ENCODE measurements at regions not wholly inside any gene's neighbourhood (a gene's known extent, or its start where the extent isn't known, plus 50 kb on each side); places are given as distances from the start of the nearest gene placed in this dataset.
A peak's percentile ranks its signal among the peaks of the same experiment; 100 is the strongest.

DNA sequence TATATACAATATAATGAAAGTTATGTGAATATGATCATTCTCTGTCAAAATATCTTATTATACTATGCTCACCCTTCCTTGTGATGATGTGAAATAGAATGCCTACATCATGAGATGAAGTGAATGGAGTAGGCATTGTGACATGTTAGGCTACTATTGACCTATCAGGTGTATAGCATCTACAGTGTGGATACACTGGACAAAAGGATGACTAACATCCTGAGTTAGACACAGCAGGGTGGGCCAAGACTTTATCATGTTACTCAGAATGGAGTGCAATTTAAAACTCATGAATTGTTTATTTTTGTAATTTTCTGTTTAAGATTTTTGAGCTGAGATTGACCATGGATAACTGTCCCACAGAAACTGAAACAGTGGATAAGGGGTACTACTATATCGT is 53.4 kb upstream of the NAV3 start:
- DNase-seq (ENCODE audit: low read depth): no peak

DNA sequence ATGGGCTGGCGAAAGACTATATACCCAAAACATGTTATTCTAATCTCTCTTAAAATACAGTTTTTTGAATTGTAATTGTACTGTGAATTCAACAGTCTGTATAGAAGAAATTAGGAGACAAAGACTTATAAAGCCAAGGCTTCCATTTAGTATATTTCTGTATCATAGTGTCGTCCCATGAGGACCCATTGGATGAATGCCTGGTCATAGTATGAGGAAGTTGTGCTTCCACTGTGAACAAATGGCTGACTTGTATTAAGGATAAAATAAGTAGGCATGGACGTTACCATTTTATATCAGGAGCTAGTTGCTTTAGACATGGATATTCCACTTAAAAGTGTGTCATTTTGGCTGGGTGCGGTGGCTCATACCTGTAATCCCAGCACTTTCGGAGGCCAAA is 55.9 kb upstream of the NAV3 start:
- DNase-seq (ENCODE audit: low read depth): no peak

DNA sequence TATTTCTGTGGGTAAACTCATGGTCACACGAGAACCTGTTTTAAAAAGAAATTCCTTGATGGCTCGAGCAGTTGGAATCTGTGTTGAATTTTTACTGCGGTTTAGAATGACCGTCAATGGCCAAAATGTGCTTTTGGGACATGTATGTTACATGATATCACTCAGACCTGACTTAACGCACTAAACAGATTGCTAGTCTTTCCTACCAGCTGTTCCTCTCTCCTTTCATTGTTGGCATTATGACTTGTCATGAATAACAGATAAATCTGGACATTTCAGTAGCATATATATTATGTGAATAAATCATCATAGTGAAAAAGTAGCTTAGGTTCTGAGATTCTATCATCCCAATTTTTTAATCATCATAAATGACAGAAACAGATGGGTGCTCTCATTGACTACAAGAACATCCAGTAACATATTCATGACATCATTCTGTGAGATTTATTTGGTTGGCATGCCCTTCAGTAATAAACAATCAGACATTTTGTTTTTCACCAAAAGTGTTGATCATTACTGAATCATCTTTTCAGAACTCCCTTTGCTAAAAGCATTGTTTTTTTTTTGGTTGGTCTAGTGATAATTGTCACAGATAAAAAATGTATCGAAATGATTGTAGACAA is 57.9 kb upstream of the NAV3 start:
- DNase-seq (ENCODE audit: low read depth): no peak

DNA sequence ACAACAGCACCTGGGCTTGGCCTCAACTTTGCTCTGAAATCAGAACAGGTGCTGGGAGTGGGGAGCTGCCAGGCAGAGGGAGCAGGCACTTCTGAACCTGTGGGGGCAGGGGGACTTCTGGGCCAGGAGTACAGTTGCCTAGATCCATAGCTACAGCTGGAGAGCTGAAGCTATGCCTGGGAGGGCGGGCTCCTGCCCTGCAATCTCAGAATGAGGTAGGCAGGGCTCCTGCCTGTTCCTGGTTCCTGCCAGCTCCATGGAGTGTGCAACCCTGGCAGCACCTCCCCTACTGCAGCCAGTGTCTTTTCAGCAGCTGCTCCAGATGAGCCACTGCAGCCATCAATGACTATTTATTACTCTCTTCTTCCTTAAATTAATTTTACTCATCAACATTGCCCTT is 62.1 kb upstream of the NAV3 start:
- no peak for DNase-seq (ENCODE audit: low read depth)

DNA sequence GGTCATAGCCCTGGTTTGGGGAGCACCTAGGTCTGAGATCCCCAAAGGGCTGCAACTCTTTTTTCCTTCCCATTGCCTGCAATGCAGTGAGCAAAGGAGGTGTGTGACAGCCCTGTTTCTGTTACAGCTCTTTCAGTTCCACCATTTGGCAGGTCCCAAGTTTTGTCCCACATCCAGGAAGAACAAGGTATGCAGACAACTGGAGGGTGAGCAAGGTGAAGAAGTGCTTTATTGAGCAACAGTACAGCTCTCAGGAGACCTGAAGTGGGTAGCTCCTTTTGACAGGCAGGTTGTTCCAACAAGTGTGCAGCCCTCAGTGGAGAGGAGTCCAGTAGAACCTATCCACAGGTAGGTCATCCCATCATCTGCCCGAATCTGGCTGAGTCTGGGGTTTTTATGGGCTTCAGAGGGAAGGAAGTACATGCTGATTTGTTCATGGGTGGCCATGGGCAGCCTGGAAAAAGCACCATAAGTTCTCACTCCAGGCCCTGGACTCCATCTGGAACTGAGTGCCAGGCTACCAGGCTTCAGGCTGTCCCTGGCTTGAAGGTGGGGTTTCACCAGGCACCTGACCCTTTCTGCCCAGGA is 62.8 kb upstream of the NAV3 start:
- no peak for DNase-seq (ENCODE audit: low read depth)

DNA sequence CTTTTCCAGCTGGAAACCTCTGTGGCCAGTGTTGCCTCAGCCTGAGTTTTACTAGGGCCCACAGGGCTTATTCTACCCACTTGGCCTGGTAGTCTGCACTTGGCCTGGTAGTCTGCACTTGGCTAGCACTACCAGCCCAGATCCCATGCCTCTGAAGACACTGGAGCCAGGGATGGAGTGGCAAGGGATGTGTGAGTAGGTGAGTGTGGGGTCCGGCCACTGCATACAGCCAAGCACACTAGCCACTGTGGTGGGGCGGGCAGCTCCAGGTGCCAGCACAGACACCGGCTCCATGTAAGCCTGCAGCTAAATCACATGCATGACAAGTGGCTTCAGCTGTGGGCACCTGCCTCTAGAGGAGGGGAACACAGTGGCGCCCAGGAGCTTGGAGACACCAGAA is 63.4 kb upstream of the NAV3 start:
- no peak for DNase-seq (ENCODE audit: low read depth)

DNA sequence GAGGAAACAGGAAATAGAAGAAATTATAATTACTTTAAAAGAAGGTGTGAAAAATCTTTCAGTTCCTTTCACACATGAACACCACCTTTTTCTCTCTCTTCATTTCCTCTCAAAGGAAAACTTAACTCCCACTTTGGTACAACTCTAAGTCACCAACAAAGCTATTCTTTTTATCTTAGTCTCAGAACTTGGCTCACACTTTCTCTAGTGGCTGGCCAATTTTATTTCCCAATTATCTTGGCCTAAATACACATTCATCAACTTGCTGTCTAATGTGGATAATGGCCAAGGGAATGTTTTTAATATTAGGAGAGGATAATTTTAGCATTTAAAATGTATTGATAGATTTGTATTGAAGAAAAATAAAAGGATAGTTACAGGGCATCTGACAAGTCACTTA is 64.5 kb upstream of the NAV3 start:
- no peak for DNase-seq (ENCODE audit: low read depth)

DNA sequence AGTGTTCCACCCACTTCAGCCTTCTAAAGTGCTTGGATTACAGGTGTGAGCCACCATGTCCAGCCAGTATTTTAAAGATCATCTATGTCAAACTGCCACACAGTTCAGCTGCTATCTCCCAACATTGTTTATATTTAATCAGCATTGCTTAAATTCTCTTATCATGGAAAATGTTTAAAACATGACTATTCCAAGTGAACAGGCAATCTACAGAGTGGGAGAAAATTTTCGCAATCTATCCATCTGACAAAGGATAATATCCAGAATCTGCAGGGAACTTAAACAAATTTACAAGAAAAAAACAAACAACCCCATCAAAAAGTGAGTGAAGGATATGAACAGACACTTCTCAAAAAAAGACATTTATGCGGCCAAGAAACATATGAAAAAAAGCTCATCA is 69.4 kb upstream of the NAV3 start:
- no peak for DNase-seq (ENCODE audit: low read depth)

DNA sequence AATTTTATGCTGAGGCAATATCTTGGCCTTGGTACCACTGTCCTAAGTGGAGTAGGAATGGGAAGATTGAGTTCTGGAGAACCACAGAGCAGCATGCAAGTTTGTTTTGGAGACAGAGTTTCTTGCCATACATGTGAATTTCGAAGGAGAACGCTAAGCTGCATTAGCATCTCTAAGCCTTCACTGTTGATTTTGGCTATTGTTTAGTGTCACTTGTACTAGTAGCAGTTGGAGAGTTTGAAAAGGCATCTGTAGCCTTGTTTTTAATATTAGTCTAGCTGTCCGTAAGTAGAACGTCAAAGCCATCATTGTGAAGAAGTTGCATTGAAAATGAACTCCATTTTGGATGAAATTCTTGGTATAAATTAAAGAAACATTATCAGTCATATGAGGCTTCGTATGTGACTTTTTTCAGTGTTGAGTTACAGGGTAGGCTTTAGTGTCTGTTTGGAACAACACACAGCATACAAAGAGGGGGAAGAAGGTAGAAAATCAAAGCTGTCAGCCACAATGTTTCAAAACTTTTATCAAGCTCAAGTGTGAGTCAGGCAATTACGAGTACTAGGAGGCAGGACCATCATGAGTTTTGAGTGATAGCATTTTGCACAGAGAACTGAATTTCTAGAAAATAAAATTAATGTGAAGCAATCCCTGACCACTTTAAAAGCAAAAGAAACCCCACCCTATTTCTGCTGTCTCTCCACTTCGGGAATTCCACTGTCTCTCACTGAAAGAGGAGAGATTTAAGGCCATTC is 70.2 kb upstream of the NAV3 start:
- DNase-seq (ENCODE audit: low read depth): no peak

DNA sequence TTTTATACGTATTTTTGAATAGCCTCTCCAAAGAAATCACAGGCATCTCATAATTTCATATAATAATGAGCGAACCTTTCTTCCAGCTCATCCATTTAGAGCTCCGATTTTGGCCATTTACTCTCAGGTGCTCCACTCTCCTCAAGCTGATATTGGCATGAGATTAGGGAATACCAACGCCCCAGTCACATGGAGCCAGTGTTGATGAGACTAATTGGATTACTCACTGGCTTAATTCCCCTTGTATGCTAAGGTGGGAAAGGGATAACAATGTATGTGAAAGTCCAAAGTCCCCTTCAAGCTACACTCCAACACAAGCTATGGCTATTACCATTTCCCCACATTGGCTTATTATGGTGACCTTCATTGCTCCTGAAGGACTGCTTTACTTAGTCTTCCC is 76.6 kb upstream of the NAV3 start:
- DNase-seq (ENCODE audit: low read depth): no peak

DNA sequence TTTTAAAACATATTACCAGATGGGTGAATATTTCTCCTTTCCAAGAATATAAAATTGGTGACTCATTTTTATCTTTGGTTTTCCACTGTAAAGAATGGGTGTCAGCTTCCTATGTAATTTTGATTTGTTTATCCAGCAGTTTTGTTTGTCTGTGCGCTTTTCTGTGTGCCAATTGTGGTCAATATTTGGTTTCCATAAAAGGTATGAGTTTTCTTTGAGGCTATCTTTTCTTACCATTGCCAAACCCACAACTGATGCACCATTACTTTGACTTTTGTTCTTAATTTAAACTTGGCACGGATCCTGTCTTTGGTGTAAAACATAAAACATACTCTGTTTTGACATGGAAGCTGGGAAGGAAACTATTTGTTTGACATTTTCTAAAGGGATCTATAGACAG is 78.8 kb upstream of the NAV3 start:
- DNase-seq (ENCODE audit: low read depth): peak; percentile 61

DNA sequence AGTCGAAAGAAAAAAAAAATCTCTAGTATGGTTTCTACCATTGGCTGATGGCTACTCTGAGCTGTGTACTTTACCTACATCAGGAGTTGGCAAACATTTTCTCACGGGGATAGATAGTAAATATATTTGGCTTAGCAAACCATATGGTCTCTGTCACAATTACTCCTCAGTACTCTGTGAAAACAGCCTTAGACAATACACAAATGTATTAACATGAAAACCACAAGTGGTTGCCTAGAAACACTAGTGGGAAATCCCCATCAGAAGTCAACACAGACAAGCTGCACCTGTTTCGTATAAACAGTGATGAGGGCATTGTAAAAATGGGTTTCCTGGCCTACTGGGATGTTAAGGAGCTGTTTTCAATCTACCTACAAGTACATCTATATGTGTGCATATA is 84.6 kb upstream of the NAV3 start:
- no peak for DNase-seq (ENCODE audit: low read depth)

DNA sequence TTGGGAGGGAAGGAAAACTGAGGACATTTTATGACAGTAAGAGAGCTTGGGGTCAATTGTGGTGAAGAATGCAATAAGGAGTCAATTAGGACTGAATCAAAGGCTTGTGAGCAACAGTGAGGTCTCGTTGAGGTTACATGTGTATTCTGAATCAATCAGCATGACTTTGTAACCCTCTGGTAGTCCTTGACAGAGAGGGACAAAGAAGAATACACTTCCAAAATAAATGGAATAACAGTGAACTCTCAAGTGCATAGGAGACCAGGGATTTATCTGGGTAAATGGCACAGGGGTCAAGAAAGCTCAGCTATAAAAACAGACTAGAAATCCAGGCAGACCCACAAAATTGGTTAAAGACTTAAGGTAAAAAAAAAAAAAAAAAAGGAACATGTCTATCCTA is 85.1 kb upstream of the NAV3 start:
- no peak for DNase-seq (ENCODE audit: low read depth)

DNA sequence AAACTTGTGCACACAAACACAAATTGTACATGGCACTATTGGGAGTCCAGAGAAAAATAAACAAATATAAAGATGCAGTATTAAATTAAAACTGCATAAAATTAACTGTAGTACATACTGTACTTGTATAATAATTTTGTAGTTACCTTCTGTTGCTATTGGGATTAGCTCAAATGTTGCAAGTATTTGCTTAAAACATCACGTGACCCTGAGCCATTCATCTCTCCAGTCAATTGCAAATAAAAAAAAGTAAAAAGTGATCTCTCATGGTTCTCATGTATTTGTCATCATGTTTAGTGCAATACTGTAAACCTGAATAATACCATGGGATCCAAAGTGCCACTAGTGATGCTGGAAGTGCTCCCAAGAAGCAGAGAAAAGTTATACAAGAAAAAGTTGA is 88.1 kb upstream of the NAV3 start:
- no peak for DNase-seq (ENCODE audit: low read depth)

DNA sequence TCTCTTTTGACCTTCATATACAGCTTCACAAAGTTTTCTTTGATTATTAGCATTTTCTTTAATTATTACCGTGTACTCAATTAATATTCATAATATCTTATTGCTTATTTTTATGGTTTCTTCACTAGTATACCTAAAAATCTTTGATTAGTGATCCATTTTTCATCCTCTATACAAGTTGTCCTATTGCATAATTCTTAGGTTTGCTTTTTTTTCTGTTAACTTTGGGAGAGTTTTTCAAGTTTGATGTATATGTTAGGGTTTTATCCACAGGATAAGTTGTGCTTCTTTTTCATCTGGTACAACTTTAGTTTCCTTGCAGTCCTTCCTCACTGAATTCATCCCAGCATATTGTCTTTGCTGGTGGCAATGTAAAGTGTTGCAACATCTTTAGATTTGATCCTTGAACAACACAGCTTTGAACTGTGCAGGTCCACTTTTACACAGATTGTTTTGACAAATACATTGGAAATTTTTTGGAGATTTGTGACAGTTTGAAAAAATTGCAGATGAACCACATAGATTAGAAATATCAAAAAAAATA is 88.6 kb upstream of the NAV3 start:
- DNase-seq (ENCODE audit: low read depth): no peak

DNA sequence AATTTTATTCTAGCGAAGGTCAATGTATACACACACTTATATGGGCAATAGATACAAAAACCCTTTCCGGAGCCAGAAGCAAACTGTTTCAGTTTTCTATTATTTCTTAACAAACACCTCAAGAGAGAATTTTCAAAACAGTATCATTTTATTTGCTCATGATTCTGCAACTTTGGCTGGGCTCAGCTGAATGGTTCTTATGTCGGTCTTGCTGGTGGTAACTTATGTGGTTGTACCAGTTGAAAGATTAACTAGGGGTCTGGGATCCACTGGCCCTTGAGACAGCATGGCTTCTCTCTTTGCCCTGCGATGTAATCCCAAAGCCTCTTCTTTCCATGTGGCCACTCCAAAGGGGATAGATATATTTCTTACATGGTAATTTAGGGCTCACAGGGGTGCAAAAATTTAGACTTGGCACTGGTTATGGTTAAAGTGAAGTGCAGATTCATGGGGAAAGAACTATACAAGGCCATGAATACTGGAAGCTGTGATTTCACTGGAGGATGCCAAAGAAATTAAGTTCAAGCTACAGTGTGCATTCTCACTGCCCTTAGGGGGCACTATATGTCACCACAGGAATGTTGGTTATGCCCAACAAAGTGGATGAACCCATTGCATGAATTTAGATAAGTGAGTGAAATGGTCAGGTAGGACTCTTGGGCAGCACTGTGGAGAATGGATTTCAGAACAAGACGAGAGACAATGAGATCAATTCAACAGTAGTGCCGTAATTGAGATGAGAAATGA is 94.3 kb upstream of the NAV3 start:
- no peak for DNase-seq (ENCODE audit: low read depth)

DNA sequence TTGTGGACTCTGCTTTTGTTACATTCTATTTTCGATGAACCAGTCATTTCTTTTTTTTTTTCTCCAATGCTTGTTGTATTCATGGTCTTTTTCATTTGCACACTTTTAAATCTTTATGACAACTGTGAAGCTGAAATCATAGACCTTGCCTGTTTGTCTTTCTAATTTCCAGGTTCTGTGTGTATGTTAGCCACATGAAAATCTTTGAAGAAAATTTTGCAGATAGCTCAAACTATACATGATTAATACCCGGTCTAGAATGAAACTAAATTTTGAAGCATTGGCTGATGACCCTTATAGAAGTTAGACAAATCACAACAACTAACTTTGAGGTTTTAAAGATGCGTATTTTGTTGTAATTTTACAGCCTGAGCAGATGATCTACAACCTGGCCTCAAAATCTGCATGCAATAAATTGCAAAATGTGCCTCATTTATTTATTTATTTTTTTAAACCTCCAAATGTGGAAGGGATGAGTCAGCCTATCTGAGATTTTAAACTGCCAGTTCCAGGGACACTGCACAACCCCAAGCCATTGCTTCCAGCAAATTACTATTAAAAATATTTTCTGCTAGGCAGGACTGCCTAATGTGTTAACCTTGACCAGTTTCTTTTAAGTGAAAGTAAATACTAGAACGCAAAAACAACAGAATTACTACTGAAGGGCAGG is 96.3 kb upstream of the NAV3 start:
- peak; percentile 52 for DNase-seq (ENCODE audit: low read depth)

DNA sequence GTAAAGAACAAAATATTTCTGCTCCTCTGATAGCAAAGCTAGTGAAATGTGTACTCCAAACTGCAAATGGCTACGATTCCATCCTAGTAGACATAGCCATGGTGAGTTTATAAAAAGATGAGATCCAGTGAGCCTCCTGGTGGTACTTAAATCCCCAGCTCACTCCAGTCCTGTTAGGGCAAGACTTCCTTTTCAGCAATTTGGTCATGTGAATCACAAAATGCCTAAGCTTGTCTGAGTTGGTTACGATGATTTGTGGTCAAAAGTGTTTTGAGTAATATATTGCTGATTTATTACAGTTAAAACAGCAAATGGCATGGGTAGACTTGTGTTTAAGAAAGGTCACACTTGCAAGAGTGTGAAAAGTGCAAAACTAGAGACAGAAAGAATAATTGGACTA is 102.7 kb upstream of the NAV3 start:
- no peak for DNase-seq (ENCODE audit: low read depth)

DNA sequence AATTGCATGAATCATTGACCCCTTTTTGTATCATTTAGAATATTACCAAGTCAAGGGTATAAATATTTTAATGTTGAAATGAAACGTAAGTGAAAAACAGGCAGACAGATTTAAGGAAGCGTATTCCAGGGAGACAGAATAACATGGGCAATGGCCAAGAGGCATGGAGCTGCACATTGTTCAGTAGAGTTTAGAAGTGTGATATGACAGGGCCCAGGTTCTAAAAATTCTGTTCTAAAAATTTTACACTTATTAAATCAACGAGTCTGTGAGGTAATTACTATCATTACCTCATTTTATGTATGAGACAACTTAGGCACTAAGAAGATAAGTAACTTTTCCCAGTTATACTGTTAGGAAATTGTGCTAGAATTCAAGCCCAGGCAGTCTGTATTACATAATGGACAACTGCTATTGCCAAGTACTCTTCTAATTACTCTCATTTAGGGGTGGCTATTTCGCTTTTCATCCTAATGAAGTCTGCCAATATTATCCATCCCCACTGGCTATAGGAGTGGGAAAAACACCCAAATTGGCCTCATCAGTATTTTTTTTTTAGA is 103.2 kb upstream of the NAV3 start:
- DNase-seq (ENCODE audit: low read depth): no peak

DNA sequence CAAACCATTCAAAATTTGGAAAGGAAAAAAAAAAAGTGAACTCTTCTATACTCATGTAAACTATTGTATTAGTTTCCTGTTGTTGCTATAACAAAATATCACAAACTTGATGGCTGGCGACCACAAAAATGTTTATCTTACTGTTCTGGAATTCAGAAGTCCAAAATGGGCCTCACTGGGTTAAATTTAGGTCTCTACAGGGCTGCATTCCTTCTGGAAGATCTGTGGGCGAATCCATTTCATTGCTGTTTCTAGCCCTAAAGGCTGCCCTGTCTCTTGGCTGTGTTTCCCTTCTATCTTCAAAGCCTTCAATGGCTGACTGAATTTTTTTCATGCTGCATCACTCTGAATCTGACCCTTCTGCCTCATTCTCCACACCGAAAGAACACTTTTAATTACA is 105.1 kb upstream of the NAV3 start:
- DNase-seq (ENCODE audit: low read depth): peak; percentile 31

DNA sequence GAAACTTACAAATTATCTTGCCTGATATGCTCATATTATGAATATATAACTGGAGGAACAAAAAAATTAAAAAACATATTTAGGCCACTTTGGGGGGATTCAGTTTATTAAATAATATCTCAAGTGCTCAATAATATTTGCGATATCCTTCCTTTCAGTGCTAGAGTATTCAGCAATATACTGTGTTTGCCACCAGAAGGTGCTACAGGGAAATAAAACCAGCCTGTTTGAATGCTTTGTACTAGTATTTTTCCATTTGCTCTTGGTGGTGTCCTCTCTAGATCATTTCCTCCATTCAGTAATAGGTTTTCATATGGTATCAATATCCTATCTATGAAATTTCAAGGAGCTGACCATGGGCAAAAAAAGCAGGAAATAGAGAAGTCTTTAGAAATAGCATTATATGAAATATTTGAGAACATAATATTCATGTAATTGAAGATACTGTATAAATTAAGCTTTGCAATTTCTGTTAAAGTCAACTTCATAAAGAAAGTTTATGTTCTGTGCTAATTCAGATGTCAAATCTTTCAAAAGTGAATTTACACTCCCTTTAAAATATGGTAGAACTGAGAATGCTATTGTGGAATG is 106.2 kb upstream of the NAV3 start:
- peak; percentile 45 for DNase-seq (ENCODE audit: low read depth)

DNA sequence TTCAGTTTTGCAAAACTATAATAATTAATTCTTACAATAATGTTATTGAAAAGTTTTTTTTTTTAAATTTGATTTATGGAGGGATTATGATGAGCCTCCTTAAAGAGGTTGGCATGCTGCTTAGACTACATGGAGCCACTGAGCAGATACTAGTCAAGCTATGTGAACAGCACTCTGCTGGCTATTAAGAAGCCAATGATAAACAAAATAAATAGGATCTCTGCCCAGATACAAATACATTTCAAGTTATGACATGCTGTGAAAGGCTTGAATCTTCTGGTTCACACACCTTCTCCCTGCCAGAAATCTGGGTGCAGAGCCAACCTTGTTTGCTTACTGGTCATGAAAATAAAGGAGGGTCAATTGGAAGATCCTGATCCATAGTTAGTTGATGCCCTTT is 107.4 kb upstream of the NAV3 start:
- no peak for DNase-seq (ENCODE audit: low read depth)
